ENCODE measurements at regions not wholly inside any gene's neighbourhood (a gene's known extent, or its start where the extent isn't known, plus 50 kb on each side); places are given as distances from the start of the nearest gene placed in this dataset.

DNA sequence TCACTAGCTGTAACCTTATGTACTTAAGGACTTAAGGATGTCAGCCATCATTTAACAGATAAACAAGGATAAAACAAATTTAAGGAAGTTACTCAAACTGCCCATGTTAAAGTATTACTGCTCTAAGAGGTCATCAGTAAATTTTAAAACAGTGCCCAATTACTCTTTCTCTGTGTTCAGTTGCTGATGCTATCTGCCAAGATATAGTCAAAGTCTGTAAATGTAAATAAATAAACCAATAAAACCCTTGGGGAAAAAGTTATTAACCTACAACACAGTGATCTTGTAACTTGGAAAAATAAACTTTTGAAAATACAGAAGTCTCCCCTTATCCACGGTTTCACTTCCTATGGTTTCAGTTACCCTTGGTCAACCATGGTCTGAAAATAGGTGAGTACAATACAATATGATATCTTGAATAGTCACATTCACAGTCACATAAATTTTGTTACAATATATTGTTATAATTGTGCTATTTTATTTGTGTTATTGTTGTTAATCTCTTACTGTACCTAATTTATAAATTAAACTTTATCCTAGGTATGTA, 501.8 kb downstream of the LMO4 start:
- TF ChIP-seq, protein P1, sequence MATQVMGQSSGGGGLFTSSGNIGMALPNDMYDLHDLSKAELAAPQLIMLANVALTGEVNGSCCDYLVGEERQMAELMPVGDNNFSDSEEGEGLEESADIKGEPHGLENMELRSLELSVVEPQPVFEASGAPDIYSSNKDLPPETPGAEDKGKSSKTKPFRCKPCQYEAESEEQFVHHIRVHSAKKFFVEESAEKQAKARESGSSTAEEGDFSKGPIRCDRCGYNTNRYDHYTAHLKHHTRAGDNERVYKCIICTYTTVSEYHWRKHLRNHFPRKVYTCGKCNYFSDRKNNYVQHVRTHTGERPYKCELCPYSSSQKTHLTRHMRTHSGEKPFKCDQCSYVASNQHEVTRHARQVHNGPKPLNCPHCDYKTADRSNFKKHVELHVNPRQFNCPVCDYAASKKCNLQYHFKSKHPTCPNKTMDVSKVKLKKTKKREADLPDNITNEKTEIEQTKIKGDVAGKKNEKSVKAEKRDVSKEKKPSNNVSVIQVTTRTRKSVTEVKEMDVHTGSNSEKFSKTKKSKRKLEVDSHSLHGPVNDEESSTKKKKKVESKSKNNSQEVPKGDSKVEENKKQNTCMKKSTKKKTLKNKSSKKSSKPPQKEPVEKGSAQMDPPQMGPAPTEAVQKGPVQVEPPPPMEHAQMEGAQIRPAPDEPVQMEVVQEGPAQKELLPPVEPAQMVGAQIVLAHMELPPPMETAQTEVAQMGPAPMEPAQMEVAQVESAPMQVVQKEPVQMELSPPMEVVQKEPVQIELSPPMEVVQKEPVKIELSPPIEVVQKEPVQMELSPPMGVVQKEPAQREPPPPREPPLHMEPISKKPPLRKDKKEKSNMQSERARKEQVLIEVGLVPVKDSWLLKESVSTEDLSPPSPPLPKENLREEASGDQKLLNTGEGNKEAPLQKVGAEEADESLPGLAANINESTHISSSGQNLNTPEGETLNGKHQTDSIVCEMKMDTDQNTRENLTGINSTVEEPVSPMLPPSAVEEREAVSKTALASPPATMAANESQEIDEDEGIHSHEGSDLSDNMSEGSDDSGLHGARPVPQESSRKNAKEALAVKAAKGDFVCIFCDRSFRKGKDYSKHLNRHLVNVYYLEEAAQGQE (IDR thresholded peaks at IDR 0.05) = no peak
- no peak for TF ChIP-seq GABPA (IDR thresholded peaks at IDR 0.05 in 1 of 2, conservative IDR thresholded peaks at IDR 0.05 in 1 of 2)
- no peak for TF ChIP-seq JUND (IDR thresholded peaks at IDR 0.05)
- TF ChIP-seq, protein P2, sequence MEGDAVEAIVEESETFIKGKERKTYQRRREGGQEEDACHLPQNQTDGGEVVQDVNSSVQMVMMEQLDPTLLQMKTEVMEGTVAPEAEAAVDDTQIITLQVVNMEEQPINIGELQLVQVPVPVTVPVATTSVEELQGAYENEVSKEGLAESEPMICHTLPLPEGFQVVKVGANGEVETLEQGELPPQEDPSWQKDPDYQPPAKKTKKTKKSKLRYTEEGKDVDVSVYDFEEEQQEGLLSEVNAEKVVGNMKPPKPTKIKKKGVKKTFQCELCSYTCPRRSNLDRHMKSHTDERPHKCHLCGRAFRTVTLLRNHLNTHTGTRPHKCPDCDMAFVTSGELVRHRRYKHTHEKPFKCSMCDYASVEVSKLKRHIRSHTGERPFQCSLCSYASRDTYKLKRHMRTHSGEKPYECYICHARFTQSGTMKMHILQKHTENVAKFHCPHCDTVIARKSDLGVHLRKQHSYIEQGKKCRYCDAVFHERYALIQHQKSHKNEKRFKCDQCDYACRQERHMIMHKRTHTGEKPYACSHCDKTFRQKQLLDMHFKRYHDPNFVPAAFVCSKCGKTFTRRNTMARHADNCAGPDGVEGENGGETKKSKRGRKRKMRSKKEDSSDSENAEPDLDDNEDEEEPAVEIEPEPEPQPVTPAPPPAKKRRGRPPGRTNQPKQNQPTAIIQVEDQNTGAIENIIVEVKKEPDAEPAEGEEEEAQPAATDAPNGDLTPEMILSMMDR (IDR thresholded peaks at IDR 0.05; ENCODE audit: low read depth, low read length, missing input control) = no peak
- TF ChIP-seq, protein P3, sequence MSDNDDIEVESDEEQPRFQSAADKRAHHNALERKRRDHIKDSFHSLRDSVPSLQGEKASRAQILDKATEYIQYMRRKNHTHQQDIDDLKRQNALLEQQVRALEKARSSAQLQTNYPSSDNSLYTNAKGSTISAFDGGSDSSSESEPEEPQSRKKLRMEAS (IDR thresholded peaks at IDR 0.05) = no peak
- TF ChIP-seq FOXA1 (IDR thresholded peaks at IDR 0.05) = no peak
